SJSA1 (cell line): ENCODE measurements at regions not wholly inside any gene's neighbourhood (a gene's known extent, or its start where the extent isn't known, plus 50 kb on each side); places are given as distances from the start of the nearest gene placed in this dataset.
"Not testable (repeated sequence)": the region's sequence is repeated elsewhere in the genome, so short reads cannot be mapped to it uniquely, and the experiment has no call there.

ENCODE experiments used
- DNase-seq, 2 experiments: peaks; one replicate each; pipeline ENCODE4 v3.0.0-alpha.2; 2015 to 2020; ENCODE audit warnings: low spot score in 2 of 2, low read depth in 1 of 2
- H3K27ac ChIP-seq: fragments of 250-450 bp; sonication (Bioruptor Pico); 2 replicates; pipeline ENCODE4 v1.5.1; 2020; ENCODE audit warnings: mild to moderate bottlenecking, moderate library complexity
- H3K27me3 ChIP-seq: fragments of 250-450 bp; sonication (Bioruptor Pico); replicated peaks from 2 replicates; pipeline ENCODE4 v1.5.1; 2020; ENCODE audit warnings: mild to moderate bottlenecking, moderate library complexity
- H3K36me3 ChIP-seq: fragments of 250-450 bp; sonication (Bioruptor Pico); 2 replicates; pipeline ENCODE4 v1.5.1; 2020; ENCODE audit warnings: mild to moderate bottlenecking
- H3K4me1 ChIP-seq: fragments of 250-450 bp; sonication (Bioruptor Pico); replicated peaks from 2 replicates; pipeline ENCODE4 v1.6.1; 2021; ENCODE audit warnings: mild to moderate bottlenecking
- H3K4me3 ChIP-seq: fragments of 250-450 bp; sonication (Bioruptor Pico); 2 replicates; pipeline ENCODE4 v1.5.1; 2020; ENCODE audit warnings: mild to moderate bottlenecking
- H3K9me3 ChIP-seq: fragments of 250-450 bp; sonication (Bioruptor Pico); replicated peaks from 2 replicates; pipeline ENCODE4 v1.5.1; 2020; ENCODE audit warnings: mild to moderate bottlenecking

DNA sequence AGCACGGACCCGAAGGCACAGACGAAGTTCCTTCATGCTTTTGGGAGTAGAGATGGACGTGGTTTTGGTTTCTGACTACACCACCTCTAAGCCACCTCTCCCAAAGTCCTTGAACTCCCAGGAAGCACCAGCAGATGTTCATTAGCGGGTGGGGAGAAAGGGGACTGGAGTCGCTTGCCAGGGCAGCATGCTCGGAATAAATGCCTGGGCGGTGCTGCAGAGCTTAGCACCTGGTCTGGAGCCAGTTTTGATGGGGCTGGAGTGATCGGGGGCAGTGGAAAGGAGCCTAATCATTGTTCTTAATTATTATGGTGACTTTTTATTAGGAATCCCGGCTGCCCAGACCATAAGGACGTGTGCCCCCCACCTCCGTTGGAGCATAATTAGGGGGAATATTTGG is 220.8 kb downstream of the TFCP2L1 start:
- no peaks in the 10 kb centered on the region for H3K27me3 ChIP-seq
- H3K4me1 ChIP-seq = no peaks in the 10 kb centered on the region
- H3K36me3 ChIP-seq = no peaks in the 10 kb centered on the region
- no peaks in the 10 kb centered on the region for H3K9me3 ChIP-seq
- DNase-seq = no peak
- no peak overlapping the region for H3K27ac ChIP-seq
- H3K4me3 ChIP-seq = no peak overlapping the region

DNA sequence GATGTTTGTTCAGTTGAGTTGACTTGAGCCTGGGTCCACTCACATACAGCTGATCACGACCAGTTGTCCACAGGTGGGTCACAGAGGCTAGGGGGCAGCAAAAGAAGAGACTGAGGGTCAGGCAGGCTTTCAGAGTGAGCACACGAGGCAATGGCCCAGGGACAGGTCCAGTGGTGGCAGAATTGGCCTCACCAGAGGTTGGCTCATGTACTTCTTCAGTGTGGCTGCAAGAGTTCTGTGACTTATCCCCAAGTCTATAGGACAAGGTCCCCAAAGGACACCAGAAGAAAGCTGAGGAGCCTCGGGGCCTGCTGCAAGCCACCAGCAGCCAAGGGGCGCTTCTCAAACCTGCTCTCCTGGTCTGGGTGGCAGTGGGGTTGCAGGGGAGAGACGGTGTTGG is 219.8 kb downstream of the TFCP2L1 start:
- Histone ChIP-seq H3K36me3 (no peaks in the 10 kb centered on the region), H3K9me3 (no peaks in the 10 kb centered on the region), H3K4me1 (no peaks in the 10 kb centered on the region), H3K27ac (no peak overlapping the region), H3K4me3 (no peak overlapping the region), H3K27me3 (no peaks in the 10 kb centered on the region)
- DNase-seq = no peak

DNA sequence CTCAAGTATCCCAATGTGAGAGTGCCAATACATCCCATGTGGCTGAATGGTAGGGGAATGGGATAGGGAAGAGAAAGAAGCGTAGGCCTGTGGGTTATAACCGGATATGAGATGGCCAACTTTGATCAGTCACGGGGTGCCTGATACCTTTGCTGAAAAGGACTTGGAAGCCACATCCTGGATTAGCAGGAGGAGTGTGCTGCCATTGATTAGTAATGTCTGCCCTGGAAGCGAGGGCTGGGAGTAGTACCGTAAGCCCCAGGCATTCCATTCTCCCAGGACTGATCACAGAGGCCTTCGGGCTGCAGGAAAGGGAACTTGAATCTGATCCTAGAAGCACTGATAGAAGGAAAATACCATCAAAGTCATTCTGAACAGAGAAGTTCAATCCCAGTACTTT is 218.5 kb downstream of the TFCP2L1 start:
- no peak overlapping the region for H3K27ac ChIP-seq
- no peak for DNase-seq
- H3K27me3 ChIP-seq = no peaks in the 10 kb centered on the region
- H3K4me3 ChIP-seq = no peak overlapping the region
- no peaks in the 10 kb centered on the region for H3K9me3 ChIP-seq
- no peaks in the 10 kb centered on the region for H3K36me3 ChIP-seq
- no peaks in the 10 kb centered on the region for H3K4me1 ChIP-seq

DNA sequence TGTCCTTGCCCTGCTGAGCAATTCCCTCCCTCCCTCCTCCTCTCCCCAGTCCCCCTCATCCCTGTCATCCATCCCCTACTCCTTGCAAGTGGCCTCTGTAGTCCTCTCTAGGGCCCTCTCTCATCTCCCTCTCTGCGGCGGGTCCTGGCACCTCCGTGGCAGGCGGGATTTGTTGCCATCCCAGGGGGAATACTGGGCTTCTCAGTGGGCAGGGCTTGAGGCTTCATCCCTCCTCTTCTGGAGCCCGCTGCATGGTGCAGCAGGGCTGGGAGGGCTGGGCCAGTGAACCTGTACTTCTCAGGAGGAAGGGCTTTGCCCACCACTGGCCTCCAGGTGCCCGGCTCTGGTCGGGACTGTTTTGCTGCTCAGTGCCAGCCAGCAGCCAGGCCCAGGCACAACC is 216.2 kb downstream of the TFCP2L1 start:
- Histone ChIP-seq H3K4me1 (no peaks in the 10 kb centered on the region), H3K27ac (no peak overlapping the region), H3K36me3 (no peaks in the 10 kb centered on the region), H3K27me3 (no peaks in the 10 kb centered on the region), H3K4me3 (no peak overlapping the region), H3K9me3 (no peaks in the 10 kb centered on the region)
- DNase-seq = no peak

DNA sequence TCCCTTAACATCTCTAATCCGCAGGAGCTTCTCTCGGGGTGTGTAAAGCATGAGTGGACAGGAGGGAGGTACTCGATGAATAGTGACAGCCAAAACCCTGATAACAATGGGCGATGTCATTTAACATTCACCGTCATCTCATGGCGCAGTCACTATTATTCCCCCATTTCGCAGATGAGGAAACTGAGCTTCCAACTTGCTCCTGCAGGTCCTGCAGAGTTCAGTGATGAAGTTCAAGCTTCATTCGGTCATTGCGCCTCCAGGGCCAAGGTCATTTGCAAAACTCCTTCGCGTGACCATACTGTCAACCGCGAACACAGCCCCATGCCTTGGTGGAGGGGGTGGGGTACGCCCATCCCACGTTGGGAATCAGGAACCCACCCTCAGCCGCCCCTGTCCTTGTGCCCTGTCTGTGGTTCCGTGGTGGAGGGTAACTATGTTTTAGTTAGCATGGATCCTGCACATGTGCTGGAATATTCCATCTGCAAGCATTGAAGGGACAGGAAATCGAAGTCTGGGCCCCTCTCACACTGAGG is 215.5 kb downstream of the TFCP2L1 start:
- H3K27me3 ChIP-seq = no peaks in the 10 kb centered on the region
- H3K27ac ChIP-seq = no peak overlapping the region
- no peak overlapping the region for H3K4me3 ChIP-seq
- H3K4me1 ChIP-seq = no peaks in the 10 kb centered on the region
- H3K9me3 ChIP-seq = no peaks in the 10 kb centered on the region
- H3K36me3 ChIP-seq = no peaks in the 10 kb centered on the region
- DNase-seq = no peak

- H3K9me3 ChIP-seq = not testable (repeated sequence)
These were observed 214.9 kb downstream of the TFCP2L1 start for GRCh38 chr2:121070061-121070460.

DNA sequence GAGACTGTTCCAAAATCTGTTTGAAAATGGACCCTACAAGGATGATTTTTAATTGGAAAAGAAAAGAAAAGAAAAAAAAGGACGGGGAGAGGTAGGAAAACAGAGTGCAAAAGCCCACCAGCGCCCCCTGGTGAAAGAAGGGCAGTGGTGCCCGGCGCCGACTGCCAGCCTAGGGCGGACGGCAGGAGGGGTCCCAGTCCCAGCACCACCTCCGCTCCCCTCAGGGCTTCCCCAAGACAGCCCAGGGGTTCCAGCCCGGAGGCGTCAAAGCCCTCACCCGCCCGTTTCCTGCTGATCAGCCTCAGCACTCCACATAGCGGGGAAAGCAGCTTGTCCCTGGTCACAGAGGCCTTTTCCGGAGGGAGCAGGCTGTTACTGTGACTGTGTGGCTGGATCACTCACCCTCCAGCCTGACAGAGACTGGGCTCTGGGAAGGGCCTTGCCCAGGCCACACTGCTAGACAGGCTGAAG is 213.9 kb downstream of the TFCP2L1 start:
- Histone ChIP-seq H3K4me3 (no peak overlapping the region), H3K27me3 (no peaks in the 10 kb centered on the region), H3K4me1 (no peaks in the 10 kb centered on the region), H3K27ac (no peak overlapping the region), H3K36me3 (no peaks in the 10 kb centered on the region), H3K9me3 (no peaks in the 10 kb centered on the region)
- peak; percentile 77 to 79 for DNase-seq

More at GRCh38 chr2:121070061-121070460, 214.9 kb downstream of the TFCP2L1 start:
- not testable (repeated sequence) for H3K36me3 ChIP-seq, H3K4me1 ChIP-seq, H3K27me3 ChIP-seq, H3K27ac ChIP-seq, H3K4me3 ChIP-seq, DNase-seq

DNA sequence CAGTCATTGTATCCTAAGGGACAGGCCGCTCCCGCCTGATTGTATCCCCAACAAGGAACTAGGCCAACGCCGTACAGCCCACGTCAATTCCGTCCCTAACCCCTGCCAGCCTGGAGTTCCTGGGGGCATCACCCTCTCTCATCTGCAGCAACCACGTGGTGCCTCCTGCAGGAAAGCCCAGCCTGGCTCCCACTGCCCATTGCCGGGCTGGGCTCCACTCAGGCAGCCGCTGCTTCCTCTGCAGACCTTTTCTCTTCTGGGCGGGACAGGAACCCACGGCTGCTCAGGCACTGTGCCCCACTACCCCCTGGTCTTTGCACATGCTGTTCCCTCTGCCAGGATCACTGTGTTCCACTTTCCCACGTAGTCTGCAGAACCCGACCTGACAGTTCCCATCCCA is 212.2 kb downstream of the TFCP2L1 start:
- no peaks in the 10 kb centered on the region for H3K9me3 ChIP-seq
- H3K4me1 ChIP-seq = no peaks in the 10 kb centered on the region
- H3K27ac ChIP-seq = no peak overlapping the region
- no peaks in the 10 kb centered on the region for H3K27me3 ChIP-seq
- DNase-seq = no peak
- no peak overlapping the region for H3K4me3 ChIP-seq
- H3K36me3 ChIP-seq = no peaks in the 10 kb centered on the region

DNA sequence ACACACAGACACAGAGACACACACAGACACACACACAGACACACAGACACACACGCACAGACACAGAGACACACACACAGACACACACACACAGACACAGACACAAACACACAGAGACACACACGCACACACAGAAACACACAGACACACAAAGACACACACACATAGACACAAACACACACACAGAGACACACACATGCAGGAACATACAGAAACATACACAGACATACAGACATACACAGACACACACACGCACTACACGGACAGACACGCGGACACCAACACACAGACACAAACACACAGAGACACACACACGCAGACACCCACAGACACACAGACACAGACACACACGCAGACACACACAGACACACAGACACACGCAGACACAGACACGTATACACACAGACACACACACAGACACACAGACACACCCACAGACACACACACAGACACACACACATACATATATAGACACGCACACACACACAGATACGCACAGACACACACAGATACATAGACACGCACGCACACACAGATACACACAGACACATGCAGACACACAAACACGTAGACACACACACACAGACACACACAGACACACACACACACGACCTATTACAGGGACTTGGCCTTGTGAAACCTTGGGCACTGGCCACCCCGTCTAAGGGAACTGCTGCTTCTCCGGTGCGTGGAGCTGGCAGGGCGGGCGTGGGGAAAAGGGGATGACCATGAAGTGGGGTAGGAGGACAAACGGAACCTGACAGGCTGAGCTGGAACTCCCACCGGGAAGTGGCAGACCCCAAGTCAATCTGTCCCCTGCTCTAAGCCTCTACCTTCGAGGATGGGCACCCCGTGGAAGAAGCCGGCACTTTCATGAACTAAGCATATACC is 211.4 kb downstream of the TFCP2L1 start:
- Histone ChIP-seq H3K9me3 (no peaks in the 10 kb centered on the region), H3K27ac (no peak overlapping the region), H3K4me3 (no peak overlapping the region), H3K27me3 (no peaks in the 10 kb centered on the region), H3K4me1 (no peaks in the 10 kb centered on the region), H3K36me3 (no peaks in the 10 kb centered on the region)
- no peak for DNase-seq

DNA sequence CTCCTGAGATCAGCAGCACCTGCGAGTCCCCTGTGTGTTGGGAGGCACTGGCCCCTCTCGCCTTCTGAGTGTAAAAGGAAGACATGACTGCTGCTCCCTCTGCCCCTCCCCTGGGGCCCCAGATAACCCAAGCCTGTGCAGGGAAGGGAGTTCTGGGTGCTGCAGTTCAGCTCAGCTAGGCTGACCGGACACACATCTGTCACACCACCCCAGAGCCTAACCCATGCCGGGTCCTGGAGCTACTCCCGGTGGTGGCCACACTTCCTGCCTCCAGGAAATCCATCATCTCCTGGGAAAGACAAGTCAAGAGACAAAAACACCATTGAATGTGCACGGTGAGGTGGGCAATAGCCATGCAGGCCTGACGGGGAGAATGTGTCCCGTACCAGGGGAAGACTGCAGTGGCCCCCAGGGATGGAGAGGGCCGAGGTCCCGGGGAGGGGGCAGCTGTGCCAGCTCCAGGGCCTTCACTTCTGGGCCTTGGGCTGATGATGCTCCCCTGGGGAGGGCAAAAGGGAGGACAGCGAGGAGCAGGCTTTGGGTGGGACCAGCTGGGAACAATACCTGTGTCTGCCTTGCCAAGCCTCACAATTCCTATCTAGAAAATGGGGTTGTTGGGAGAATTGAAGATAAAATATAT is 210.6 kb downstream of the TFCP2L1 start:
- Histone ChIP-seq H3K27me3 (no peaks in the 10 kb centered on the region), H3K27ac (no peak overlapping the region), H3K4me3 (no peak overlapping the region), H3K4me1 (no peaks in the 10 kb centered on the region), H3K36me3 (no peaks in the 10 kb centered on the region), H3K9me3 (no peaks in the 10 kb centered on the region)
- DNase-seq = no peak

GRCh38 chr2:121075006-121075551 is 209.9 kb downstream of the TFCP2L1 start:
- H3K4me1 ChIP-seq = no peaks in the 10 kb centered on the region
- H3K27me3 ChIP-seq = no peaks in the 10 kb centered on the region
- peak; percentile 58 to 72 for DNase-seq
- H3K4me3 ChIP-seq = no peak overlapping the region
- H3K9me3 ChIP-seq = no peaks in the 10 kb centered on the region
- H3K27ac ChIP-seq = no peak overlapping the region
- H3K36me3 ChIP-seq = no peaks in the 10 kb centered on the region

DNA sequence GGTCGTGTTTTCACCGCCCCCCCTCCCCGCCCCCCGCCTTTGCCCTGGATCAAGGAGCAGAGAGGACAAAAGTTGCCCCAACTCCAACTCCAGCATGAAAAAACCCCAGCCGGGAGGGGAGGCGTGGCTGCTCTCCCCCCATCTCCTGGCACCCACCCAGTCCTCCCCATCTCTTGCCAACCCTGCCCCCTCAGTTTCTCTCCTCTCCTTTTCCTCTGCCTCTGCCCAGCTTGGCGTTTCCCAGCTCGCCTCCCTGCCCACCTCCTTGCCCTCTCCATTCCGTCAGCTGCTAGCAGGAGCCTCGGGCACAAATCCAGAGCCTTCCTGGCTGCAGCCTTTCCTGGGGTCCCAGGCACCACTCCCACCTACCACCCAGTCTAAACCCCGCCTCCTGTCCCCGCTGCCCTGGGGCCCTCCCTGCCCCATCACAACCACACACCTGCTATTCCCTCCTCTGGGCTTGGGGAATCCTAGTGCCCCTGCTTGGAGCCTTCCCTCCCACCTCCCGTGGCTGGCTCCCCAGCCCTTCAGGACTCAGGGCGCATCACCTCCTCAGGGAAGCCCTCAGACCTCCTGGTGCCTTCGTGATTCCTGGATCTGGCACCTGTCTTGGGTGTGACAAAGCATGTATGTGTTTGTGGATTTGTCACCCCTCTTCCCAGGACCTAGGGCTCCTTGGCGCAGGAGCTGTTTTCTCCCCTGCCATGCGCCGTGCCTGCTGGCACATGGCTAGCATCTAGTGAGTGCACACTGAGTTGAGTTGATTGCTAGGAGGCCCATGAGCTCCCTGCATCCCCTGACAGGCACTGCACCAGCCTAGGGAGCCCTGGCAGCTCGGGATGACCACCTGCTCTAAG is 209.1 kb downstream of the TFCP2L1 start:
- no peak overlapping the region for H3K27ac ChIP-seq
- no peak for DNase-seq
- no peaks in the 10 kb centered on the region for H3K4me1 ChIP-seq

DNA sequence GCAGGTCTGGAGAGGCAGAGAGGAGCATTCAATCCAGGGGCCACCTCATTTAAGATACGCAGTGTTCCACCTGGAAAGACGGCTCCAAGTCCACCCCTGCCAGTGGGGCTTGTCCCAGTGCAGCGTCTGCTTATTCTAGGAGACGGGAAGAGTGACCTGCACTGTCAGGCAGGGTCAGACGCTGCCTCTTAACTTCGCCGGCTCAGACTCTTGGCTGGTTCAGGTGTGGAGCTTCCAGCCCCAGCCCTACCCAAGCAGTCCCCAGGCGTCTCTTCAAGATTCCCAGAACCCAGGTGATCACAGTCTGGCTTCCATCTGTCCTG is 208.5 kb downstream of the TFCP2L1 start:
- no peak overlapping the region for H3K4me3 ChIP-seq
- no peaks in the 10 kb centered on the region for H3K27me3 ChIP-seq
- no peak overlapping the region for H3K27ac ChIP-seq
- H3K4me1 ChIP-seq = no peaks in the 10 kb centered on the region
- H3K9me3 ChIP-seq = no peaks in the 10 kb centered on the region
- DNase-seq = no peak
- H3K36me3 ChIP-seq = no peaks in the 10 kb centered on the region

More for the DNA sequence above, 209.1 kb downstream of the TFCP2L1 start:
- H3K9me3 ChIP-seq = no peaks in the 10 kb centered on the region
- no peaks in the 10 kb centered on the region for H3K36me3 ChIP-seq
- no peaks in the 10 kb centered on the region for H3K27me3 ChIP-seq
- H3K4me3 ChIP-seq = no peak overlapping the region
